Smooth muscle cell (in vitro differentiated cells): ENCODE measurements at regions not wholly inside any gene's neighbourhood (a gene's known extent, or its start where the extent isn't known, plus 50 kb on each side); places are given as distances from the start of the nearest gene placed in this dataset.

ENCODE experiments used
- DNase-seq: peaks from one replicate; lab custom pipeline; 2025; ENCODE audit not compliant: unreplicated experiment; lab: John Stamatoyannopoulos, UW
- H2AFZ ChIP-seq: fragments of 200-600 bp; sonication (generic); 2 replicates; pipeline ENCODE4 v1.6.0; 2016; ENCODE audit warnings: antibody characterized with exemption, low read depth, mild to moderate bottlenecking
- H3F3A ChIP-seq: fragments of 200-600 bp; sonication (generic); 2 replicates; pipeline ENCODE4 v1.6.0; 2017; ENCODE audit warnings: antibody characterized with exemption, low read depth
- H3K27ac ChIP-seq: fragments of 200-600 bp; sonication (generic); 2 replicates; pipeline ENCODE4 v1.5.1; 2016; ENCODE audit warnings: low read depth, mild to moderate bottlenecking
- H3K27me3 ChIP-seq: fragments of 200-600 bp; sonication (generic); 2 replicates; pipeline ENCODE4 v1.6.1; 2016; ENCODE audit warnings: low read depth, mild to moderate bottlenecking
- H3K36me3 ChIP-seq: fragments of 200-600 bp; sonication (generic); 2 replicates; pipeline ENCODE4 v1.5.1; 2016; ENCODE audit warnings: low read depth
- H3K4me1 ChIP-seq: fragments of 200-600 bp; sonication (generic); 2 replicates; pipeline ENCODE4 v1.5.1; 2016; ENCODE audit warnings: low read depth
- H3K4me2 ChIP-seq: fragments of 200-600 bp; sonication (generic); 2 replicates; pipeline ENCODE4 v1.6.0; 2016; ENCODE audit warnings: mild to moderate bottlenecking
- H3K4me3 ChIP-seq: fragments of 200-600 bp; sonication (generic); 2 replicates; pipeline ENCODE4 v1.5.1; 2016; ENCODE audit warnings: mild to moderate bottlenecking
- H3K79me2 ChIP-seq: fragments of 200-600 bp; sonication (generic); 2 replicates; pipeline ENCODE4 v1.6.0; 2016; ENCODE audit warnings: low read depth, mild to moderate bottlenecking
- H3K9ac ChIP-seq: fragments of 200-600 bp; sonication (generic); 2 replicates; pipeline ENCODE4 v1.6.0; 2016; ENCODE audit warnings: low read depth
- H3K9me3 ChIP-seq: fragments of 200-600 bp; sonication (generic); replicated peaks from 2 replicates; pipeline ENCODE4 v1.5.1; 2016; ENCODE audit warnings: low read depth
- H4K20me1 ChIP-seq: fragments of 200-600 bp; sonication (generic); 2 replicates; pipeline ENCODE4 v1.6.0; 2016; ENCODE audit warnings: low read depth
- CTCF ChIP-seq: fragments of 200-600 bp; sonication (generic); IDR thresholded peaks from 2 replicates; pipeline ENCODE4 v1.5.1; 2017; ENCODE audit warnings: borderline replicate concordance, mild to moderate bottlenecking, antibody characterized with exemption; ENCODE audit not compliant: insufficient read depth, poor library complexity, severe bottlenecking
- WGBS: methylation state at CpG from one replicate; pipeline ENCODE4 v1.1.7; 2016; ENCODE audit warnings: low lambda C conversion rate; 5-methylcytosine and 5-hydroxymethylcytosine counted together

GRCh38 chr2:10501451-10501961 lies 53.4 kb upstream of the ODC1 start:
- Histone ChIP-seq H3K4me2 (no peak overlapping the region), H3K9me3 (no peaks in the 10 kb centered on the region), H3K79me2 (no peaks in the 10 kb centered on the region), H3K36me3 (no peaks in the 10 kb centered on the region), H3K4me1 (no peaks in the 10 kb centered on the region), H4K20me1 (no peaks in the 10 kb centered on the region), H3K4me3 (no peak overlapping the region), H3F3A (no peaks in the 10 kb centered on the region), H3K27me3 (peaks cover 4% of the 10 kb centered on the region), H2AFZ (no peak overlapping the region), H3K9ac (no peak overlapping the region), H3K27ac (no peak overlapping the region)
- 91% methylated on average over 6 of the region's 9 CpGs for WGBS
- TF ChIP-seq CTCF, result no peak
- DNase-seq, result no peak

GRCh38 chr2:10500601-10501361 lies 52.7 kb upstream of the ODC1 start:
- no peak overlapping the region for H3K9ac ChIP-seq
- no peak overlapping the region for H3K4me2 ChIP-seq
- H3K4me3 ChIP-seq, result no peak overlapping the region
- no peak for TF ChIP-seq CTCF
- no peaks in the 10 kb centered on the region for H3F3A ChIP-seq
- WGBS, result 90% methylated on average over 22 of the region's 22 CpGs
- no peak overlapping the region for H3K27ac ChIP-seq
- H2AFZ ChIP-seq, result no peak overlapping the region
- H3K9me3 ChIP-seq, result no peaks in the 10 kb centered on the region
- no peaks in the 10 kb centered on the region for H3K79me2 ChIP-seq
- H3K4me1 ChIP-seq, result no peaks in the 10 kb centered on the region
- H3K27me3 ChIP-seq, result peaks cover 4% of the 10 kb centered on the region
- no peaks in the 10 kb centered on the region for H4K20me1 ChIP-seq
- H3K36me3 ChIP-seq, result no peaks in the 10 kb centered on the region
- DNase-seq, result no peak

GRCh38 chr2:10499911-10500521 lies 51.9 kb upstream of the ODC1 start:
- Histone ChIP-seq H3K27ac (no peak overlapping the region), H3F3A (no peaks in the 10 kb centered on the region), H3K4me3 (no peak overlapping the region), H3K9ac (no peak overlapping the region), H3K27me3 (peaks cover 4% of the 10 kb centered on the region), H3K9me3 (no peaks in the 10 kb centered on the region), H4K20me1 (no peaks in the 10 kb centered on the region), H3K36me3 (no peaks in the 10 kb centered on the region), H3K4me2 (no peak overlapping the region), H2AFZ (no peak overlapping the region), H3K4me1 (no peaks in the 10 kb centered on the region), H3K79me2 (no peaks in the 10 kb centered on the region)
- WGBS, result 92% methylated on average over 16 of the region's 16 CpGs
- no peak for DNase-seq
- no peak for TF ChIP-seq CTCF
